HG03175 (cell line): ENCODE measurements at regions not wholly inside any gene's neighbourhood (a gene's known extent, or its start where the extent isn't known, plus 50 kb on each side); places are given as distances from the start of the nearest gene placed in this dataset.
"Not testable (repeated sequence)": the region's sequence is repeated elsewhere in the genome, so short reads cannot be mapped to it uniquely, and the experiment has no call there.

Source experiments
- ATAC-seq: cut with Tn5 transposase; IDR thresholded peaks from one replicate; pipeline ENCODE4 v1.9.1; 2021; ENCODE audit warnings: mild to moderate bottlenecking, moderate library complexity; ENCODE audit not compliant: unreplicated experiment

- no peak for ATAC-seq
Observed at GRCh38 chr11:49499117-49499516, 290.7 kb upstream of the FOLH1 start.

DNA sequence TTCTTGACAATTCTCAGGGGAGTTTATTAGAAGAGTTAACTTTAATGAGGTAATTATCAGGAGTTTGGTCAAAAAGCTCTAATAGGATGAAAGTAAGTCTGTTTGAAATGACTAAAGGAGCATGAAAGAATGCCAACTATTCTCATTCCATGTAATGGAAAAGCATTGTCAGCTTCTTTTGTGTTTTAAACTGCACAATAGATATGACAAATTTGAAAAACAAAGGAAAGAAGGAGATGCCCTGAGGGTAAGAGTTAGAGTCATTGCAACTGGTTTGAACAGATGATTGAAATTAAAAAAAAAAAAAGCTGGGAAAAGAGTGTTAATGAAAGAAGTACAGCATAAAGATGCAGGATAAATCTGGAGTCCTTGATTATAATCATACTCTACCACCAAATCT, 296.8 kb upstream of the FOLH1 start:
- no peak for ATAC-seq

DNA sequence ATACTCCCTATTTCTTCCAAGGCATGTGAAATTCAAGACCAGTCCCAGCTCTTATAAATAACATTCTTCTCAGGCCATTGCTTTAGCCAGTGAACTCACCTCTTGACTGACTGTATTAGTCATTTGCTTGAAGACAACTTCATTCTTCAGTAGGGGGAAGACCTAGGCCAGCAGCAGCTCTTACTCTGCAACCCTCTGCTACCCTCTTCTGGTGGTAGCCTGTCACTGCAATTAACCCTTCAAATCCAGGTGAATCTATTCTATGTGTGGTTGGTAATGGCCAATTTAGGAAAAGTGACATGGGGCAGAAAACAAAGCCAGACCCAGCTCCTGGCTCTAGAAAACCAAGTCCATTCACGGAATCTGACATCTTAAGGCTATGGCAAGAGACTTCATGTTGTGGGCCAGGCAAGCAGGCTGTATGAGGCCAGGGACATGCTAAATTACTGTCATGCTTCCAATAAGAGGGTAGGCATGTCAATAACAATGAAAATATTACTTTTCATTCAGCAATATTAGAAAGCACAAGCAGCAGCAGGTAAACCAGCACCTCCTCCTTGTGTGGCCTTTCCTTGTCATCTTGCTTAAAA, 317.9 kb upstream of the FOLH1 start:
- peak; percentile 79 for ATAC-seq

- ATAC-seq, result no peak
Observed at GRCh38 chr11:49533204-49533603, 324.8 kb upstream of the FOLH1 start.

GRCh38 chr11:49538927-49539326, 330.5 kb upstream of the FOLH1 start:
- not testable (repeated sequence) for ATAC-seq

GRCh38 chr11:49558261-49558847, 350.0 kb upstream of the FOLH1 start:
- not testable (repeated sequence) for ATAC-seq

DNA sequence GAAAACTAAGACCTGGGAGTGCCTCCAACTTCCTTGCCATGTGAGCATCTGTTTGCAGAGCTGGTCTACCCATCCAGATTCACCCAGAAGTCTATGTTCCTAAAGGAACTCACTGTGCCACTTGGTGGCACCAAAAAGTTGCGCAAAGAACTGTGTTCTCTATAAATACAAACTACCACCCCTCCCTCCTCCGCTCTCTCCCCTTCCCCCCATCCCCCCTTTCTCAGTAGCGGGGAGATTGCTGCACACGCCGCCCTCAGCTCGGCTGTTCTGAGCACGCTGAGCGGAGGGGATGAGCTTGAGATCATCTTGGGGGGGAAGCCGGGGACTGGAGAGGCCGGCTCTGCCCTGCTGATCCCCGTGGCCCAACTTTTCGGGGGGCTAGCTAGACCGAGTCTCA, 352.2 kb upstream of the FOLH1 start:
- not testable (repeated sequence) for ATAC-seq

DNA sequence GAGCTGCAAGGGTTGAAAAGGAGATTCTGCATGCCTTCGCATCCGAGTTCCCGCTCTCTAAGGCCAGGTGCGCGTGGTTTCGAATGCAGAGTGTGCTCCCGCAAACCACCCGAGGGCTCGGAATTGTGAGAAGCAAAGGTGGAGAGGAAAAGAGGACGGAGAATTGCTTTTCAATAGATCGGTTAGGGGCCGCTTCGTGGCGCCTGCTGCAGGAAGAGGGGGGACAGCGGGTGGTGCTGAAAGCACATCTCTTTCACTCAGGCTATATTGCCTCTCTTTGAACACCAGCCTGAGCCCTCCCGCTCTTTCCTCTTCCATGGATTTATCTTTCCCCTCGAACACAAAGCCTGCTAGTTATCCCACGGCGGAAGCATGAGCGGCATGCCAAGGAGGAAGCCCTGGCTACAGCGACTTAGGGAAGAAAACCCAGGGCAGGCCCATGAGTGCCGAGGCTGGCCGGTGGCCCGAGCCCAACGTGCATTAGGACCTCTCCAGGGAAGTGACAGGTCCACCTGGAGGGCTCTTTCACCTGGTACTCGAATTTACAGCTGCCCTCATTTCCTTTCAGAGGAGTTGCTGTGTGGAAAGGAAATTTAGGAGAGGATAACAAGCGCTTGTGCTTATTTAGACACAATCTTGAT, 353.0 kb upstream of the FOLH1 start:
- not testable (repeated sequence) for ATAC-seq

DNA sequence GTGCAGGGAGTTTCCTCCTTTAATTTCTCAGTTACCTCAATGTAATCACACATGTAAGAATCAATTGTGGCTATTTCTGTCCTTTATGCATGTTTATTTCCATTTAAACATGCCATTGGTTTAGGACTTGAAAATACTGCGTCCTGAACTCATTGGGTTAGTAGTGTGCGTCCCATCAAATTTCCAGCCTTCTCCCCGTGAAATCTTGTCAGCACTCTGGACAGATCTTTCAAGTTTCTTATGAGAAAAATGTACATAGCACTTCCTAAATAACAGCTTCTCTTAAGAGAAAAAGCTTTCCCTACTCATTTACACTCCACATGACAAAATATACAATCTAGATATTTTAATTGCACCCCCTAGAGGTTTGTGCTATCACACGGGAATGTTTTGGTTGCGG, 353.9 kb upstream of the FOLH1 start:
- ATAC-seq, result not testable (repeated sequence)

DNA sequence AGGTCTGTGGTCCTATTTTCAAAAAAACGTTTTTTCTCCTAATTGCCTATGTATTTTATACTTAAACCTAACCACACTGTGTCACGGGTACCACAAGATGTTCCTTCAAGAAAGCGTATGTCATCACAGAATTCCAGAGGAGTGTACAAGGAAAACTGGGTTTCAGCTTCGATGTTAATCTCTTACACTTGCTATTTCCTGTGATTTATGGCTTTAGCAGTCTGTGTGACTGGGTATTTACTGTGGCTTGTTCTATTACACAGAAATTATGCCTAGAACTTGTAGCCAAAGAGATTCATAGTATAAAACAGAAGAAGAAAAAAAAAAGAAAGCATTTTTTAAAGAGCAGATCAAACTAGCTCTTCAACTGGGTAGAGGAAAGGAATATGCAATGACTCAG, 371.1 kb upstream of the FOLH1 start:
- not testable (repeated sequence) for ATAC-seq

DNA sequence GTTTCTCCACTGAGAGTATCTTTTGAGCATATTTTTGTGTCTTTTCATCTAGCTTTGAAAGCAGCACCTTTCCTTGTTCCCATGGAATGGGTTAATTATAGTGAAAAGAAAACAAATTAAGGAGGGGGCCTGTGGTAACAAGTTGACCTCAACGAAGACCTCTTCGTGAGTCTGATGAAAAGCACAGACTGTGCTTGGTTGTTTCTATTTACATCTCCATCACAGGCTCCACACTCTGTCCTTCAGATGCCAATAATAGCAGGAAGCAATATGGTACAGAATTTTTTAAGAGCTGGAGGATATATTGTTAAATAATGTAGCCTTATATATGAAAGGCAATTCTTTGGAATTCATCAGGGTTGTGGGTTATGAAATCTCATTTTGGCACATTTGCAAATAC, 366.7 kb upstream of the OR4C13 start:
- not testable (repeated sequence) for ATAC-seq

- not testable (repeated sequence) for ATAC-seq
Observed at GRCh38 chr11:49608892-49609291, 343.3 kb upstream of the OR4C13 start.

GRCh38 chr11:49623872-49624271, 328.3 kb upstream of the OR4C13 start:
- not testable (repeated sequence) for ATAC-seq

DNA sequence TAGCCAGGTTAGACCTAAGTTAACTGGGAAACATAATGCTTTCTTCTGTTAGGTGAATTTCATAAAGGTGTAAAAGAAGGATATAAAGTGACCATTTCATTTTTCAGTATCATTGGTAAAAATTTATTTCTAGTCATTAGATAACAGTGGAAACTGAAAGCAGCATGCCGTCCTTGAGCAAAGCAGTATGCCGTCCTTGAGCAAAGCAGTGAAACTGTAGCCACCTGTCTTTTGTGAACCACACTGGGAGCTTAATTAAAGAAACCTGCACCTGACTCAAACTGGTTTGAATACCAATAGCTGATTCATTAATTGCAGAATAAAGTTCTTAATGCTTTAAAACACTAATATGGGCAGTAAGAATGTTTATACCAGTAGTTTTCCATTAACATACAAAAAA, 281.5 kb upstream of the OR4C13 start:
- ATAC-seq, result not testable (repeated sequence)

DNA sequence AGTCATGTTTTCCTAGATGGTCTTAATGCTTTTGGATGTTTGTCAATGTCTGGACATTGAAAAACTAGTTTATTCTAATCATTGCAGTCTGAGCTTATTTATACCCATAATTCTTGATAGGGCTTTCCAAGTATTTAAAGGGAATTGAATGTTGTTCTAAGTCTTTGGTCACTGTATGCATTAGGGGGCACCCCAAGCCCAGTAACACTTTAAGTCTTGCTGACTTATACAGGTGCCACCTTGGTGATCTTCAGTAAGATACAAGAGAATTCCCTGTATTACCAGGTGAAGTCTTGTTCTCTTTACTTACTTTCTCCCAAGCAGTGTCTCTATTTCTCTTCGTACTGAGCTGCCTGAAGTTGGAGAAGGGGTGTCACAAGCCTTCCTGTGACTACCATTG, 250.1 kb upstream of the OR4C13 start:
- ATAC-seq, result not testable (repeated sequence)

DNA sequence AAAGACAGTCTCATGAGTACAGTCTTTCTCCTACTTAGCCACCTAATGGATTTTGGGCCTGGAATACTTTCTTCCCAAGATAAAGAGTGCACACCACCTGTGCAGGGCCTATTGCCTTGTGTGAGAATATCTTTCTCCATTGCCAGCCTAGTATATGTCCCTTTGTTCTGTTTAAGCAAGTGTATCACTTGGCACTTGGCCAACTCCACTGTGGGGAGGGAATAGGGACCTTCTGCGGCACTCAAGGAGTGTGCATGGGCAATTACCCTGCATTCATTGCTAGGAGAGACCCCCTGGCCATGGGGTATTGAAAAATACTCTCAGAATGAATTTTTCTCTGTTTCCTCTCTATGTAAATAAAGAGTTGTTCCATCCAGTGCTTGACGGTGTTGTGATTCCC, 201.7 kb upstream of the OR4C13 start:
- not testable (repeated sequence) for ATAC-seq

- not testable (repeated sequence) for ATAC-seq
Observed at GRCh38 chr11:49750960-49751359, 201.2 kb upstream of the OR4C13 start.

GRCh38 chr11:49780791-49781190, 171.4 kb upstream of the OR4C13 start:
- ATAC-seq, result not testable (repeated sequence)

DNA sequence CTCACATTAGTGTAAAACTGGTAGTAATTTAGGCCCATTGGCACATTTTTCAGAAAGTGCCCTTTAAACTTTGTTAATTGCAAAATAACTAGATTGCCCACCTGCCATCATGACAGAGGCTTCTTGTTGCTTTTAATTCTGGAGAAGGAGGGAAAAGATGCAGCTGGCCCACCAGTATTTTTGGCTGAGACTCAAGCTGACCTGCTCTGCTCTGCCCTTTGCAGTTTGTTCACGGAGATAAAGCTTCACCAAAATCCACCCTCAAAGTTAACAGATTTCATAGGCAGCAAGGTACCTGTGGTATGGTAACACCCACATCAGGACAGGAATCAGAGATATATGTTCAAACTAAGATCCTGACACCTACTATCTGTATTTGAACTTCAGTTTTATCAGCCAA, 170.2 kb upstream of the OR4C13 start:
- not testable (repeated sequence) for ATAC-seq

GRCh38 chr11:49783841-49784240, 168.3 kb upstream of the OR4C13 start:
- not testable (repeated sequence) for ATAC-seq

- not testable (repeated sequence) for ATAC-seq
Observed at GRCh38 chr11:49789787-49790186, 162.4 kb upstream of the OR4C13 start.

GRCh38 chr11:49798206-49798837, 153.9 kb upstream of the OR4C13 start:
- ATAC-seq, result not testable (repeated sequence)
